ENCODE measurements at regions not wholly inside any gene's neighbourhood (a gene's known extent, or its start where the extent isn't known, plus 50 kb on each side); places are given as distances from the start of the nearest gene placed in this dataset.

DNA sequence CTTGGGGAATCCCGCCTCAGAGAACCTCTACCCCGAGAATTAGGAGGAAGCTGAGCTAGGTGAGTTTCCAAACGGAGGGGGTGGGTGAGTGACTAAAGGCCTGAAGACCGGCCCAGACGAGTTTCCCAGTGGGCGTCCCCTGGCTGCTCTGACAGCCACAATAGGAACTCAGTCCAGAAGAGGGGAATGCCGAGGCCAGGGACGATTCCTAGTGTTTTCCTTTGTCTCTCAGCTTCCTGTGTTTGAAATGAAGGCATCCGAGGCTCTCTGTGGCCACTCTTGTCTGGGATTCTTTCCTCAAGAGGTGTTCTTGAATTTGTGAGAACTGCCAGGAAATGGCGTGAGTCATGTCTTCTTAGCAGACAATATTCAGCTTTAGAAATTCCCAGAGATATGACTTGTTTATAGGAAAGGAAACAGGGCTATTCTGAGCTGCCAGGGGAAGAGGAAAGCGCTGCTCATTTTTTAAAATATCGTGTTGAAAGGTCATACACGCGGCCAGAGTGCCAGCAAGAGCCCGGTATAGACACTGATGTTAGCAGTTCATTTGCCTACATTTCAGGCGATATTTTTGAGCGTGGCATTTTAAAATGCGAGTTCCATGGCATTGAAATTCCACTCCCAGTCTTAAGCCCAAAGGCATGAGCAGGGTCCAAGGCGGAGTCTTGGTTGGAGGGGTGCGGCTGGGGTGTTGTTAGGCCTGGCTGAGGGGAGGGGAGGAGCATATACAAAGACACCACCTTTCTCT, 169.1 kb upstream of the KLF7 start:
- Histone ChIP-seq H3K4me1 (ENCODE audit: control insufficient read depth, insufficient read depth, low read length) (peaks cover 59% of the 10 kb centered on the region), H3K27ac (ENCODE audit: control insufficient read depth, insufficient read depth) (peak overlapping the region; percentile 98), H3K9ac (ENCODE audit: control insufficient read depth, insufficient read depth, low read length) (peak overlapping the region; percentile 73), H3K4me3 (peak overlapping the region; percentile 46), H3K79me2 (ENCODE audit: control insufficient read depth, insufficient read depth, low read length) (0 out of 2 replicates have a peak, but pooled peaks cover under 1% of the 10 kb centered on the region), H3K4me2 (ENCODE audit: control insufficient read depth, insufficient read depth) (peak overlapping the region; percentile 95), H3K9me3 (replicated peaks; ENCODE audit: control insufficient read depth, insufficient read depth, low read length) (no peaks in the 10 kb centered on the region), H3K36me3 (ENCODE audit: control insufficient read depth in 2 of 2, insufficient read depth in 2 of 2, low read length in 1 of 2) (no peaks in the 10 kb centered on the region), H2AFZ (ENCODE audit: control insufficient read depth, low read depth, low read length) (peak overlapping the region; percentile 90), H3K27me3 (replicated peaks in 1 of 2; ENCODE audit: control insufficient read depth in 2 of 2, insufficient read depth in 2 of 2, low read length in 1 of 2) (no peaks in the 10 kb centered on the region), H4K20me1 (ENCODE audit: control insufficient read depth, insufficient read depth) (no peaks in the 10 kb centered on the region)
- ChIA-PET RAD21 (ENCODE audit: unreplicated experiment) (interaction anchor here (0.8 to 4.4 kb wide), 11 partner anchors 10 to 191 kb away, joined by 3 to 33 read pairs (median 4); partner anchors contain the start of gene KLF7), CTCF (interaction anchor here (0.6 to 1.5 kb wide), 7 partner anchors 10 to 1637 kb away, joined by 3 to 6 read pairs (median 3); partner anchors contain the start of gene KLF7), POLR2A (interaction anchor here (0.6 to 2.9 kb wide), 8 partner anchors 9 to 199 kb away, joined by 3 to 11 read pairs (median 4); partner anchors contain the start of gene KLF7), SMC1A (ENCODE audit: uncharacterized antibody, unreplicated experiment) (interaction anchor here (0.8 to 7.6 kb wide), 15 partner anchors 15 to 193 kb away, joined by 3 to 93 read pairs (median 3); no protein-coding TSS in a partner anchor)
- intact Hi-C loops (cut with micrococcal nuclease; ENCODE audit: unreplicated experiment) (loop anchor here (1.0 to 5.0 kb wide), 2 partner anchors 126 to 193 kb away; partner anchors contain the start of gene CREB1), in situ Hi-C loops (cut with MboI) (loop anchor here (25.0 kb wide), 1 partner anchor 1622 kb away; no protein-coding TSS in a partner anchor)
- BruUV-seq (replicated peaks): TSS peak; percentile 69
- WGBS (ENCODE audit: insufficient coverage, insufficient replicate concordance, low lambda C conversion rate, missing lambda C conversion rate): under 1% methylated on average over 20 of the region's 20 CpGs
- ATAC-seq: peak; percentile 43
- FAIRE-seq: no peak
- no peak for DNase-seq (ENCODE audit: low read depth, low spot score)
- TF ChIP-seq HDAC6 (IDR thresholded peaks at IDR 0.05; ENCODE audit: unreplicated experiment) (no peak), TARDBP (IDR thresholded peaks at IDR 0.05; ENCODE audit: borderline replicate concordance) (no peak), NFYB (IDR thresholded peaks at IDR 0.05; ENCODE audit: insufficient read depth, low read depth, low read length) (no peak), MTA3 (IDR thresholded peaks at IDR 0.05; ENCODE audit: borderline replicate concordance, low read length) (no peak), YY1 (IDR thresholded peaks at IDR 0.05; ENCODE audit: low read depth, low read length) (0 out of 2 replicates have a peak, but pooled peaks have one; percentile 39), MYB (IDR thresholded peaks at IDR 0.05; ENCODE audit: borderline replicate concordance, low read depth, low read length) (no peak), BHLHE40 (IDR thresholded peaks at IDR 0.05; ENCODE audit: borderline replicate concordance in 1 of 2, low read depth in 2 of 2, low read length in 1 of 2) (peak in 1 of 2 experiments; percentile 22; a peak in 1 of 4 replicates), SMC3 (IDR thresholded peaks at IDR 0.05; ENCODE audit: borderline replicate concordance, low read length) (no peak), ZNF207 (IDR thresholded peaks at IDR 0.05; ENCODE audit: borderline replicate concordance) (no peak), POLR2AphosphoS2 (IDR thresholded peaks at IDR 0.05; ENCODE audit: low read depth, low read length) (no peak), BRCA1 (IDR thresholded peaks at IDR 0.05; ENCODE audit: low read depth, low read length) (no peak), IKZF2 (IDR thresholded peaks at IDR 0.05) (peak; percentile 85 to 88), MXI1 (IDR thresholded peaks at IDR 0.05; ENCODE audit: low read depth, low read length) (no peak), MEF2B (IDR thresholded peaks at IDR 0.05; ENCODE audit: partially characterized antibody, poor library complexity, severe bottlenecking) (peak; percentile 46), RBBP5 (conservative IDR thresholded peaks at IDR 0.05) (no peak)
- TF ChIP-seq, protein P1, sequence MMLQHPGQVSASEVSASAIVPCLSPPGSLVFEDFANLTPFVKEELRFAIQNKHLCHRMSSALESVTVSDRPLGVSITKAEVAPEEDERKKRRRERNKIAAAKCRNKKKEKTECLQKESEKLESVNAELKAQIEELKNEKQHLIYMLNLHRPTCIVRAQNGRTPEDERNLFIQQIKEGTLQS (IDR thresholded peaks at IDR 0.05; ENCODE audit: borderline replicate concordance, extremely low read depth, low read depth, low read length): no peak
- TF ChIP-seq, protein P2, sequence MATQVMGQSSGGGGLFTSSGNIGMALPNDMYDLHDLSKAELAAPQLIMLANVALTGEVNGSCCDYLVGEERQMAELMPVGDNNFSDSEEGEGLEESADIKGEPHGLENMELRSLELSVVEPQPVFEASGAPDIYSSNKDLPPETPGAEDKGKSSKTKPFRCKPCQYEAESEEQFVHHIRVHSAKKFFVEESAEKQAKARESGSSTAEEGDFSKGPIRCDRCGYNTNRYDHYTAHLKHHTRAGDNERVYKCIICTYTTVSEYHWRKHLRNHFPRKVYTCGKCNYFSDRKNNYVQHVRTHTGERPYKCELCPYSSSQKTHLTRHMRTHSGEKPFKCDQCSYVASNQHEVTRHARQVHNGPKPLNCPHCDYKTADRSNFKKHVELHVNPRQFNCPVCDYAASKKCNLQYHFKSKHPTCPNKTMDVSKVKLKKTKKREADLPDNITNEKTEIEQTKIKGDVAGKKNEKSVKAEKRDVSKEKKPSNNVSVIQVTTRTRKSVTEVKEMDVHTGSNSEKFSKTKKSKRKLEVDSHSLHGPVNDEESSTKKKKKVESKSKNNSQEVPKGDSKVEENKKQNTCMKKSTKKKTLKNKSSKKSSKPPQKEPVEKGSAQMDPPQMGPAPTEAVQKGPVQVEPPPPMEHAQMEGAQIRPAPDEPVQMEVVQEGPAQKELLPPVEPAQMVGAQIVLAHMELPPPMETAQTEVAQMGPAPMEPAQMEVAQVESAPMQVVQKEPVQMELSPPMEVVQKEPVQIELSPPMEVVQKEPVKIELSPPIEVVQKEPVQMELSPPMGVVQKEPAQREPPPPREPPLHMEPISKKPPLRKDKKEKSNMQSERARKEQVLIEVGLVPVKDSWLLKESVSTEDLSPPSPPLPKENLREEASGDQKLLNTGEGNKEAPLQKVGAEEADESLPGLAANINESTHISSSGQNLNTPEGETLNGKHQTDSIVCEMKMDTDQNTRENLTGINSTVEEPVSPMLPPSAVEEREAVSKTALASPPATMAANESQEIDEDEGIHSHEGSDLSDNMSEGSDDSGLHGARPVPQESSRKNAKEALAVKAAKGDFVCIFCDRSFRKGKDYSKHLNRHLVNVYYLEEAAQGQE (IDR thresholded peaks at IDR 0.05; ENCODE audit: low read depth, low read length): no peak
- TF ChIP-seq, protein P3, sequence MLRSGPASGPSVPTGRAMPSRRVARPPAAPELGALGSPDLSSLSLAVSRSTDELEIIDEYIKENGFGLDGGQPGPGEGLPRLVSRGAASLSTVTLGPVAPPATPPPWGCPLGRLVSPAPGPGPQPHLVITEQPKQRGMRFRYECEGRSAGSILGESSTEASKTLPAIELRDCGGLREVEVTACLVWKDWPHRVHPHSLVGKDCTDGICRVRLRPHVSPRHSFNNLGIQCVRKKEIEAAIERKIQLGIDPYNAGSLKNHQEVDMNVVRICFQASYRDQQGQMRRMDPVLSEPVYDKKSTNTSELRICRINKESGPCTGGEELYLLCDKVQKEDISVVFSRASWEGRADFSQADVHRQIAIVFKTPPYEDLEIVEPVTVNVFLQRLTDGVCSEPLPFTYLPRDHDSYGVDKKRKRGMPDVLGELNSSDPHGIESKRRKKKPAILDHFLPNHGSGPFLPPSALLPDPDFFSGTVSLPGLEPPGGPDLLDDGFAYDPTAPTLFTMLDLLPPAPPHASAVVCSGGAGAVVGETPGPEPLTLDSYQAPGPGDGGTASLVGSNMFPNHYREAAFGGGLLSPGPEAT (IDR thresholded peaks at IDR 0.05; ENCODE audit: low read depth): peak; percentile 91

All from GM12878 (cell line).